Cardiac muscle cell (in vitro differentiated cells and primary cell): ENCODE measurements at regions not wholly inside any gene's neighbourhood (a gene's known extent, or its start where the extent isn't known, plus 50 kb on each side); places are given as distances from the start of the nearest gene placed in this dataset.

Source experiments
- DNase-seq, 2 donors: peaks; one replicate each; pipeline versions ENCODE4 v3.0.0 to v3.0.0-alpha.2; 2010 to 2017; ENCODE audit warnings: low read depth in 1 of 2, low spot score in 1 of 2
- H3K27ac ChIP-seq: fragments of 200-600 bp; sonication (generic); 2 replicates; pipeline ENCODE4 v1.5.1; 2016
- H3K27me3 ChIP-seq: fragments of 200-600 bp; sonication (generic); 2 replicates; pipeline ENCODE4 v1.6.0; 2016; ENCODE audit warnings: control low read depth
- H3K36me3 ChIP-seq: fragments of 200-600 bp; sonication (generic); 2 replicates; pipeline ENCODE4 v1.5.1; 2016; ENCODE audit warnings: control low read depth
- H3K4me1 ChIP-seq: fragments of 200-600 bp; sonication (generic); 2 replicates; pipeline ENCODE4 v1.8.1; 2017; ENCODE audit warnings: low read depth, mild to moderate bottlenecking, mixed run types
- H3K4me3 ChIP-seq: fragments of 200-600 bp; sonication (generic); 2 replicates; pipeline ENCODE4 v1.5.1; 2016; ENCODE audit warnings: mild to moderate bottlenecking
- H3K9me3 ChIP-seq: fragments of 200-600 bp; sonication (generic); 2 replicates; pipeline ENCODE4 v1.5.1; 2017; ENCODE audit warnings: low read depth, mild to moderate bottlenecking, control low read depth
- TF ChIP-seq, protein P1 (sequence below): IDR thresholded peaks from 2 replicates; pipeline ENCODE4 v1.5.1; 2012; ENCODE audit warnings: low read depth, mild to moderate bottlenecking, low read length

DNA sequence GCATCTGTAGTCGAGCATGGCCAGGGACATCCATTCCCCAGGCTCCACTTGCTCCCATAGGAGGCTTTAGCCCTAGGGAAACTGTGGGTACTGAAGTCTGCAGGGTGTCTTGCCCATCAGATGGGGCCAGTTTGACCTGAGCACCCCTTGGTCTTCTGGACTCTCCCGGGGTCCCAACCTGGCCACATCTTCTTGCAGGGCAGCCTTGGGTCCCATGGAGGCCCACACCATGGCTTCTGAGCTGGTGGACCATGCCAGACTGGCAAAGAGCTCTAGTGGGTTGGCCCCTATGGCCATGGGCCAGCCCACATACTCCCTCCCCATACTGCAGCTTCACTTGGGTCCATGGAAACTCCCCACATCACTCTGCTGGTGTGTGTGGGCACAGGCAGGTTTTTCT lies 154.4 kb upstream of the PRLR start:
- TF ChIP-seq, protein P1, sequence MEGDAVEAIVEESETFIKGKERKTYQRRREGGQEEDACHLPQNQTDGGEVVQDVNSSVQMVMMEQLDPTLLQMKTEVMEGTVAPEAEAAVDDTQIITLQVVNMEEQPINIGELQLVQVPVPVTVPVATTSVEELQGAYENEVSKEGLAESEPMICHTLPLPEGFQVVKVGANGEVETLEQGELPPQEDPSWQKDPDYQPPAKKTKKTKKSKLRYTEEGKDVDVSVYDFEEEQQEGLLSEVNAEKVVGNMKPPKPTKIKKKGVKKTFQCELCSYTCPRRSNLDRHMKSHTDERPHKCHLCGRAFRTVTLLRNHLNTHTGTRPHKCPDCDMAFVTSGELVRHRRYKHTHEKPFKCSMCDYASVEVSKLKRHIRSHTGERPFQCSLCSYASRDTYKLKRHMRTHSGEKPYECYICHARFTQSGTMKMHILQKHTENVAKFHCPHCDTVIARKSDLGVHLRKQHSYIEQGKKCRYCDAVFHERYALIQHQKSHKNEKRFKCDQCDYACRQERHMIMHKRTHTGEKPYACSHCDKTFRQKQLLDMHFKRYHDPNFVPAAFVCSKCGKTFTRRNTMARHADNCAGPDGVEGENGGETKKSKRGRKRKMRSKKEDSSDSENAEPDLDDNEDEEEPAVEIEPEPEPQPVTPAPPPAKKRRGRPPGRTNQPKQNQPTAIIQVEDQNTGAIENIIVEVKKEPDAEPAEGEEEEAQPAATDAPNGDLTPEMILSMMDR, result no peak
- no peak for DNase-seq
- H3K4me3 ChIP-seq, result no peak overlapping the region
- no peaks in the 10 kb centered on the region for H3K27me3 ChIP-seq
- no peak overlapping the region for H3K27ac ChIP-seq
- H3K9me3 ChIP-seq, result no peaks in the 10 kb centered on the region
- H3K4me1 ChIP-seq, result no peaks in the 10 kb centered on the region
- no peaks in the 10 kb centered on the region for H3K36me3 ChIP-seq

DNA sequence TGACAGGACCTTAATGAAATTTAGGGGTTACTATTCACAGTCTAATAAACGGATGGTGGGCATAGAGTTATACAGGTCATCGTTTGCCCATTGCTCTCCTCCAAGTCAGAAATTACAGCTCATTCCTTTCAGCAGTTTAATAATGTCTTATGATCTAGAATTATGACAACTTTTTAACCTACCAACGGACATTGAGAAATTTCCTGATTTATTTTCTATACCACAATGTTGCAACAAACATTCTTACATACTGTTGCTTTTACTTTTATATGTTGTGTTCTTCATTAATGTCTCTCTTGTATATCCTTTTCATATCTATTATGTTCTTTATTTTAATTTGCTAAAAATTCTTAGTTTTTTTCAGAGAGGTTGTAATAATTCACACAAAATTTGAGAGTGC lies 152.8 kb upstream of the PRLR start:
- DNase-seq, result no peak
- H3K4me3 ChIP-seq, result no peak overlapping the region
- TF ChIP-seq, protein P1, result no peak
- H3K9me3 ChIP-seq, result no peaks in the 10 kb centered on the region
- H3K4me1 ChIP-seq, result no peaks in the 10 kb centered on the region
- H3K27ac ChIP-seq, result no peak overlapping the region
- no peaks in the 10 kb centered on the region for H3K27me3 ChIP-seq
- no peaks in the 10 kb centered on the region for H3K36me3 ChIP-seq

DNA sequence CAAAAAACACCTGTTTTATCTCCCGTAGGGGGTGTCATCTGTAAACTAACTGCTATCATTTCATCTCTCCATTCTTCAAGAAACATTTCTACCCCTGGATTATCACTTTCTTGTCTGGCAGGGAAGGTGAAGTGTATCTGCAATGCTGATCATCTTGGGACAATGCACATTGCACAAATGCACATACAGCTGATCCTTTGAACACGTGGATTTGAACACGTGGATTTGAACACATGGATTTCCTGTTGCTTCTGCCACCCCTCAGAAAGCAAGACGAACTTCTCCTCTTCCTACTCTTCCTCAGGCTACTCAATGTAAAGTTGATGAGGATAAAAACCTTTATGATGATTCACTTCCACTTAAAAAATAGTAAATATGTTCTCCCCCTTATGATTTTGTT lies 147.4 kb upstream of the PRLR start:
- TF ChIP-seq, protein P1, result no peak
- no peaks in the 10 kb centered on the region for H3K4me1 ChIP-seq
- H3K9me3 ChIP-seq, result no peaks in the 10 kb centered on the region
- no peaks in the 10 kb centered on the region for H3K27me3 ChIP-seq
- H3K36me3 ChIP-seq, result no peaks in the 10 kb centered on the region
- no peak overlapping the region for H3K27ac ChIP-seq
- no peak overlapping the region for H3K4me3 ChIP-seq
- DNase-seq, result no peak

DNA sequence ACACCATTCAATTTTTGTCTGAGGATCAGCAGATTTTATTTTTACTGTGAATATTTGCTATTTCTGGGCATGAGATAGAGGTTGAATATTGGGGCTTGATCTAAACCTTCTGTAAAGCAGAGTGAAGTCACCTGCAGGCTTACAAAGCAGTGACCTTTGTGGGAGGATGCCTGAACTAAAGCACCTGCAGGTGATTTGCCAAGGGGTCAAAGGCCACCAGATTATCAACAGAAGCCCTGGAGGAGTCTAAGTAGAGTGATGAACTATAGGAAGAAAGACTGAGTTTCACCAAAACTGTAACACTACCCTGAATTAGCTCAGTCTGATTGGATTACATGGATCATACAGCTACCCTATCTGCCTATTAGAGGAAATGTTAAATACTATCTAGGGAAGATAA lies 144.3 kb upstream of the PRLR start:
- Histone ChIP-seq H3K36me3 (no peaks in the 10 kb centered on the region), H3K27me3 (no peaks in the 10 kb centered on the region), H3K4me1 (no peaks in the 10 kb centered on the region), H3K27ac (no peak overlapping the region), H3K4me3 (no peak overlapping the region), H3K9me3 (no peaks in the 10 kb centered on the region)
- DNase-seq, result no peak
- TF ChIP-seq, protein P1, result no peak

DNA sequence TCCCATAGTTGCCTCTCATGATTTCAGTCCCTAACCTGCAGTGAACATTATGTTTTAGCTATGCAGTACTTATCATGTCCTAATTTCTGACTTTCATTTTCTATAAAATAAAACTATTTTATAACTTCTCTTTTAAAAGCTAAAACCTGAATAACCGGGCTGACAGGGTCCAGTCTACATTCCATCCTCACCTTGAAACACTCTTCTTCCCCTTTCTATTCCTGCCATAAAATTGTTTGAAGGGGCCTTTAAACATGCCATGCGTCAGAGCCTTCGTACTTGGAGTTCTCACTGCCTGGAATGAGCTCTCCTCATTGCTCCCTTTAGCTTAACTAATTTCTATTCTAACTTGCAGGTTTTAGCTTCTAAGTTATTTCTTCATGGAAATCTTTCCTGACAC lies 143.0 kb upstream of the PRLR start:
- no peaks in the 10 kb centered on the region for H3K36me3 ChIP-seq
- H3K27ac ChIP-seq, result no peak overlapping the region
- TF ChIP-seq, protein P1, result no peak

DNA sequence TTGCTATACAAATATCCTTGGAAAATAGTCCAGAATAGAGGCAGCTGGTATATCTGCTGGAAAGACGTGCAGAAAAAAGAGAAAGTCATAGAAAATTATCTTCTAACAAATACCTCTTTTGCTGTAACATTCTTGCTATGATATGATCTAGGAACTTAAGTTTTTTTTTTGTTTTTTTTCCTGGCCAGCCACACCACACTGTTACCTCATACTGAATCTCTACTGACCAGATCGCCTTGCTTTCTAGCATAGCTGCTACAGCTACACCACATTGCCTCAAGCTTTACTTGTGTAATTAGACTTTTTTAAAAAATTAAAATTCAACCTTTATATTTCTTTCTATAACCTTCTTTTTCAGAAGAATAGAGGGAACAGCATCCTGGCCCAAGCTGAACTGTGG lies 142.2 kb upstream of the PRLR start:
- H3K27ac ChIP-seq, result no peak overlapping the region

More for the DNA sequence above, 143.0 kb upstream of the PRLR start:
- H3K4me3 ChIP-seq, result no peak overlapping the region
- H3K4me1 ChIP-seq, result no peaks in the 10 kb centered on the region
- no peaks in the 10 kb centered on the region for H3K9me3 ChIP-seq
- no peaks in the 10 kb centered on the region for H3K27me3 ChIP-seq
- DNase-seq, result no peak

More for the DNA sequence above, 142.2 kb upstream of the PRLR start:
- DNase-seq, result no peak
- no peak overlapping the region for H3K4me3 ChIP-seq
- no peaks in the 10 kb centered on the region for H3K9me3 ChIP-seq
- H3K4me1 ChIP-seq, result no peaks in the 10 kb centered on the region
- no peaks in the 10 kb centered on the region for H3K27me3 ChIP-seq
- H3K36me3 ChIP-seq, result no peaks in the 10 kb centered on the region
- TF ChIP-seq, protein P1, result no peak
